ENCODE measurements at regions not wholly inside any gene's neighbourhood (a gene's known extent, or its start where the extent isn't known, plus 50 kb on each side); places are given as distances from the start of the nearest gene placed in this dataset.

GRCh38 chr11:80722629-80723028 lies 1281.8 kb upstream of the TENM4 start:
- TF ChIP-seq JDP2 (CRISPR knock-in tag; IDR thresholded peaks at IDR 0.05; ENCODE audit: borderline replicate concordance) (no peak), STAT5B (CRISPR knock-in tag; IDR thresholded peaks at IDR 0.05) (no peak), ZBTB7A (CRISPR knock-in tag; IDR thresholded peaks at IDR 0.05) (no peak), RBFOX2 (IDR thresholded peaks at IDR 0.05; ENCODE audit: low read depth, low read length) (no peak), TARDBP (CRISPR knock-in tag; IDR thresholded peaks at IDR 0.05) (no peak), ZHX1 (CRISPR knock-in tag; IDR thresholded peaks at IDR 0.05; ENCODE audit: low read depth) (no peak), TAF1 (CRISPR knock-in tag; IDR thresholded peaks at IDR 0.05) (no peak), YY1 (IDR thresholded peaks at IDR 0.05; ENCODE audit: insufficient read depth, insufficient replicate concordance, low read depth, low read length) (no peak), ZNF3 (CRISPR knock-in tag; IDR thresholded peaks at IDR 0.05) (no peak), POLR2AphosphoS5 (IDR thresholded peaks at IDR 0.05; ENCODE audit: low read depth, low read length) (no peak), CBFB (CRISPR knock-in tag; IDR thresholded peaks at IDR 0.05) (no peak)
- TF ChIP-seq, protein P1, sequence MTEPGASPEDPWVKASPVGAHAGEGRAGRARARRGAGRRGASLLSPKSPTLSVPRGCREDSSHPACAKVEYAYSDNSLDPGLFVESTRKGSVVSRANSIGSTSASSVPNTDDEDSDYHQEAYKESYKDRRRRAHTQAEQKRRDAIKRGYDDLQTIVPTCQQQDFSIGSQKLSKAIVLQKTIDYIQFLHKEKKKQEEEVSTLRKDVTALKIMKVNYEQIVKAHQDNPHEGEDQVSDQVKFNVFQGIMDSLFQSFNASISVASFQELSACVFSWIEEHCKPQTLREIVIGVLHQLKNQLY (CRISPR knock-in tag; IDR thresholded peaks at IDR 0.05), result no peak
- TF ChIP-seq, protein P2, sequence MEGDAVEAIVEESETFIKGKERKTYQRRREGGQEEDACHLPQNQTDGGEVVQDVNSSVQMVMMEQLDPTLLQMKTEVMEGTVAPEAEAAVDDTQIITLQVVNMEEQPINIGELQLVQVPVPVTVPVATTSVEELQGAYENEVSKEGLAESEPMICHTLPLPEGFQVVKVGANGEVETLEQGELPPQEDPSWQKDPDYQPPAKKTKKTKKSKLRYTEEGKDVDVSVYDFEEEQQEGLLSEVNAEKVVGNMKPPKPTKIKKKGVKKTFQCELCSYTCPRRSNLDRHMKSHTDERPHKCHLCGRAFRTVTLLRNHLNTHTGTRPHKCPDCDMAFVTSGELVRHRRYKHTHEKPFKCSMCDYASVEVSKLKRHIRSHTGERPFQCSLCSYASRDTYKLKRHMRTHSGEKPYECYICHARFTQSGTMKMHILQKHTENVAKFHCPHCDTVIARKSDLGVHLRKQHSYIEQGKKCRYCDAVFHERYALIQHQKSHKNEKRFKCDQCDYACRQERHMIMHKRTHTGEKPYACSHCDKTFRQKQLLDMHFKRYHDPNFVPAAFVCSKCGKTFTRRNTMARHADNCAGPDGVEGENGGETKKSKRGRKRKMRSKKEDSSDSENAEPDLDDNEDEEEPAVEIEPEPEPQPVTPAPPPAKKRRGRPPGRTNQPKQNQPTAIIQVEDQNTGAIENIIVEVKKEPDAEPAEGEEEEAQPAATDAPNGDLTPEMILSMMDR (CRISPR knock-in tag; IDR thresholded peaks at IDR 0.05), result no peak
